HG03159 (cell line): ENCODE measurements at regions not wholly inside any gene's neighbourhood (a gene's known extent, or its start where the extent isn't known, plus 50 kb on each side); places are given as distances from the start of the nearest gene placed in this dataset.
"Not testable (repeated sequence)": the region's sequence is repeated elsewhere in the genome, so short reads cannot be mapped to it uniquely, and the experiment has no call there.

ENCODE experiments used
- ATAC-seq: cut with Tn5 transposase; IDR thresholded peaks from one replicate; pipeline ENCODE4 v1.9.1; 2021; ENCODE audit warnings: mild to moderate bottlenecking, moderate library complexity; ENCODE audit not compliant: unreplicated experiment

DNA sequence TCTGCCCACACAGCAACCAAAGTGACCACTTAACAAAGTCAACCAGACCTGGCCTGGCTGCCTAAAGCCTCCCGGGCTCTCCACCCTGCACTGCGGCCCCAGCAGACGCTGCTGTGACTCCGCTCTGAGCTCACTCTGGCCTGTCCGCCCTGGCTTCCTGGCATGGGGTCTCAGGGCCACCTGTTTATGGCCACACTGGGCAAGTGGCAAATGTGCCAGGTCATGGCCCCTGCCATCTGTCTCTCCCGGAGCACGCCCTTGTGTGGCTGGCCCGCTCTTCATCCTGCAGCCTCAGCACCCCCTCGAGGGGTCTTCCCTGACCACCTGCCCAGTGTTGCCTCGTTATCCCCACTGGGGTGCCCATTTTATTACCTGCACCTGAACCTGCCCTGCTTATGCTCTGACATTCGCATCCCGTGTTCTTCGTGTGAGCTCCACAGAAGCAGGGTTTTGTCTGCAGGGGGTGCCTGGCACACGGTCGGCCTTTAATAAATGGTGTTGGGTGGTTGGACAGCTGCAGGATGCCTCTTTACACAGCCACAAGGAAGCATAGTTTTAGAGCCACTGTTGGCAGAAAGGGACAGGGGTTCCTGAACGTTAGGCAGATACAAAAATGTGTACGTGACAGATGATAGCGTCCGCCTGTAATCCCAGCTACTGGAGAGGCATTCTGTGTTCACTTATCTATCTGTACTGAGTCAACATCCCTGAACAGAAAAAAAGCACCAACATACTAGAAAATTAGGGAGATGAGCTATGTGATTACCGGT is 785.6 kb downstream of the TBC1D22A start:
- no peak for ATAC-seq

DNA sequence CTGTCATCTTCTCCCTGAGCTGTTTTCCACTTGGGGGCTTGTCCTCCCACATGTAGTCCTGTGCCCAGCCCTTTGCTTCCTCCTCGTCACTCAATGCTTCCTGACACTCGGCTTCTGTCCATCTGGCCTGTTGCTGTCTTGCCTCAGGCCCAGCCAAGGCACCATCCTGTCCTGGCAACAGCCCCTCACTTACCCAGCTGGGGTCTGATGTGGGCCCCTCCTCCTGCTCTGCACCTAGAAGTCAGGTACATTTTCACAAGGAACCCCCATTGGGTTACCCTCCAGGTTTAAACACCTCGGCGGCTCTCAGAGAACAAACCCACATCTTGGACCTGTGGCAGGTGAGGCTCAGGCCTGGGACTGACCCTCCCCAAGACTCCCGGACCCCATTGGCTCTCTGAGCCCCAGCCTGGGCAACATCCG is 784.8 kb downstream of the TBC1D22A start:
- no peak for ATAC-seq

DNA sequence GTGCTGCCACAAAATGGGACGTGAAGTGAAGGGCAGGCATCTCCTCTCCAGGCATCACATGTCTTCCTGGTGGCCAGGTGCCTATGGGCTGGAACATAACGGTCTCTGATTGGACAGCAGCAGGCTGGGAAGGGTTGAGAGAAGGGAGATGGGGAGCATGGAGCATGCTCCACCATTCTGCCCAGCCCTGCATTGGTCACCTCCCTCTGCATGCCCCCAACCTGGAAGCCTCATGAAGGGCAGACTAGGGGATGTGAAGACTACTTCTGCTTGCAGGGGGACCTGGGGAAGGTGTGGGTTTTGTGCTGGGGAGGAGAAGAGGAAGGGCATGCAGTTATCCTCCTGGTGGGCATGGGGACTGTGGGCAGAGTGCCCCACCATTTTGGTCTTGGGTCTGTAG is 782.2 kb downstream of the TBC1D22A start:
- ATAC-seq: no peak

DNA sequence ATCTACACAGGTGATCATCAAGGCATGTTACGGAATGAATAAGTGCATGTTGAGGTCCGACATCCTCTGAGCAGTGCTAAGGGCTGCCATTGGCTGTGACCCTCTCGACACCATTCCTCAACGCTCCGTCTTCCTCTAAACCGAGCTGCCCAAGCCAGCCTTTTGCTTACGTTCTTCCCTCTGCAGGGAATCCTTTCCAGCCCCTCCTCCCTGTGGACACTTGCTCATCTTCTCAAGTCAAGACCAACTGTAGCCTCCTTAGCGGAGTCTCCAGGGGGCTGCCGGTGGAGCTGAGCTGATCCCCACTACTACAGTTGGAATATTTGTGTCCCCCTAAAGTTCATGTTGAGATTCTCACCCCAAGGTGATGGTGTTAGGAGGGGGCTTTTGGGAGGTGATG is 781.0 kb downstream of the TBC1D22A start:
- ATAC-seq: no peak

DNA sequence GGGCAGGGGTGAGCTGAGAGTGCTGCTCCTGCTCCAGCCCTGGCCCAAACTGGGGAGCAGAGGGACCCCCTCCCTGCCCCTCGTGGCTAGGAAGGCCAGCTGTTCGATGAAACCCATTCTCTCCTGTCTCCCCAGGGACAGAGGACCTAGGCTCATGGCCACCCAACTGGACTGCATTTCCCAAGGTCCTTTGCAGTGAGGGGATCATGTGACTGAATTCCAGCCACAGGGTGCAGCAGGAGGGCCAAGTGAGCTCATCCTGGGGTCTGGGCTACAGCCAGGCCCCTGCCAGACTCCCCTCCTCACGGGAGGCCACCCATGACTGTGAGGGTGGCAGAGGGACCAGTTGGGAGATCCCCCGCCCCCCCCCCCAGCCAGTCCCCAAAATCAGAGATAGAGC is 777.6 kb downstream of the TBC1D22A start:
- ATAC-seq: no peak

DNA sequence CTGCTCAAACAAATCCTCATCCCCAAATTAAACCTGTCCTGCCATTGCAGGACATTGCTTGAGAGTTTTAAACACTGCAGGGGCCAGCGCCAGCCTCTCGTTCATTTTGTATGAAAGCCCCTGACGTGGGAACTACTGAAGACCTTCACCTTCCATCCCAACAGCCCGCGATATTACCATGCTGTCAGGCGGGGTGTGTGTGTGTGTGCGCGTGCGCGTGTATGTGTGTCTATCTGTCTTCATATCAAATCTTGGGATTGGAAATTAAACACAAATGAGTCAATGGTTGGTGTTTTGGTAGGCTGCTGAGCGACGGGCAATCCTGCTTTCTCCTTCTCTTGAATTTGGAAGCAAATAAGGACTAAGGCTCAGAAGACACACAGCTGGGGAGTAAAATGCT is 776.9 kb downstream of the TBC1D22A start:
- ATAC-seq: no peak

DNA sequence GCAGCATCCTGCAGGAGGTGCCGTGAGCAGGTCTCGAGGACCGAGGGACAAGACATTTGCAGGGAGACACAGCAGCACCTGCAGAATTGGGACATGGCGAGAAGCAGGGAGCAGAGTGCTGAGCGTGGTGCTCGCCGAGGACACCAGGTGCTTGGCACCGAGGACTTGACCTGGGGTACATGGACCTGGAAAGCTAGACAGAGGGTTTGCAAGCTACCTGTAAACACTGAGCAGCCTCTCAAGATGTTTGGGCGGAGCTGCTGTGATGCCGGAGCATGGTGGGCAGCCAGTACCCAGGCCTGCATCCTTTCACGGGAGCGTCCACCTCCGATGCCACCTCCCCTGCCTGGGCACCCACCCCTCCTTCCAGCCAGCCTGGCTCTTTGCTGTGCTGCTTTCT is 773.2 kb downstream of the TBC1D22A start:
- no peak for ATAC-seq

DNA sequence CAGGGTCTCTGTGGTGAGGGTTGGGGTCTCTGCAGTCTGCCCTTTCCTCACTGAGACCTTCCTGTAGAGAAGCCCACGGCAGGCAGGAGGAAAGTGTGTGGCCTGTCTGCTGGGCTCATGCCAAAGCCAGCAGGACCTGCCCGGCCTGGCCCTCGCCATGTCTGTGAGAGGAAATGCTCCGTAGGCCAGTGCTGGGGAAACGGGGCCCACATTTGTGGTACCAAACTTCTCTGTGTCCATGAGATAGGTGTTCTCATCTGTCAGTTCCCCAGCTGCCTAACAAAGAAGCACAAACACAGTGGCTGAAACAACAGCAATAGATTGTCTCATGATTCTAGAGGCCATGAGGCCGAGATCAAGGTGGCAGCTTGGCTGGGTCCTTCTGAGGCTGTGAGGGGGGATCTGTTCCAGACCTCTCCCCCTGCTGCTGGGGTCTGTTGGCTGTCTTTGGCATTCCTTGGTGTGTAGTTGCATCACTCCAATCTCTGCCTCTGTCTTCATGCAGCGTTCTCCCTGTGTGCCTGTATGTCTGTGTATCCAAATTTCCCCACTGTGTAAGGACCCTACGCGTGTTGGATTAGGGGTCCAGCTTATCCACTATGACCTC is 772.5 kb downstream of the TBC1D22A start:
- no peak for ATAC-seq

DNA sequence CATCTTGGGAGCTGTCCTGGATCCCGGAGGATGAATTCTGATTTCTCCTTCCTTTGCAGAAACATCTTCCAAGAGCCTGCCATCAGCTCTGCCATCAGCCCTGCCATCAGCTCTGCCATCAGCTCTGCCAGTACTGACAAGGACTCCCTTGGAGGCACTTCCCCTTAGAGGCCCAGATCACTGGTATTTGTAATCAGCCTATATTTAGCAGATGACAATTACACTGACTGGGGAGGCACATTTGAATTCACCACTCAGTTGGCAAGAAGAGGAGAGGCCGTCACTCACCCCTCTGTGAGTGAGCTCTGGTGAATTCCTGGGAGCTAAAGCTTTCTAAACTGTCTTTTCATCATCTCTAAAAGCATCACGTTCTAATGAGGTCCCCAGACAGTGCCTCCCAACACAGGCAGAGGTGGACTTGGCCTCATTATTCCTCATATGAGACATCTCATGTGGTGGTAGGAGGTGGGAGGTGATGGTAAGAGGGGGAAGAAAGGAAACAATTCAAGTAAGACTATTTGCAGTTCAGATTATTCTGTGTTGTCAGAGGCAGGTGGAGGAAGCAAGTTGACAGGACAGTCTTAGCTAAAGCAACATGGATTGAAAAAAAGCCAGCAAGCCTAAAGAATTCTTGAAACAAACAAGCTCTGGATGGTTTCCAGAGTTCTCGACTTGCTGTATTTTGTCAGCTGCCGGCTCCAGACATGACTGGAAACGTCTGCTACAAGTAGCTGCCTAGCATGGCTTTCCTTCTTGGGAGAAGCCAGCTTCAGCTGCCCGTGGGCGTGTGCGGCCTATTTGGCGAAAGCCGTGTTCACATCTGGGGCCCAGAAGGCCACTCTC is 771.7 kb downstream of the TBC1D22A start:
- no peak for ATAC-seq

DNA sequence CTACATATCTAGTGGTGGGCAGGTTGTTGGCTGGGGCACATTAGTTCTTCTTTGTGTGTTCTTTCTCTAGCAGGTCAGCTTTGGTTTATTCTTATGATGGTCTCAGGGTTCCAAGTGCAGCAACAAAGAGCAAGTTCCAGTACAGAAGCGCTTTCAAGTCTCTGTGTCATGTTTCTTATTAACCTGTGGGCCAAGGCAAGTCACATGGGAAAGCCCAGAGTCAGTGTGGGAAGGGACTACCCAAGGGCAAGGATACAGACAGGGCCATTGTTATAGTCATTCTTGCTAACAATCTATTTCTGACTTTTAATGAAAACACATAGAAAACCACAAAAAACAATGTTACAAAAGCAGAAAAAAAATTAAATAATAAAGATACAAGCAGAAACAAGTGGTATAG is 754.6 kb downstream of the TBC1D22A start:
- no peak for ATAC-seq

DNA sequence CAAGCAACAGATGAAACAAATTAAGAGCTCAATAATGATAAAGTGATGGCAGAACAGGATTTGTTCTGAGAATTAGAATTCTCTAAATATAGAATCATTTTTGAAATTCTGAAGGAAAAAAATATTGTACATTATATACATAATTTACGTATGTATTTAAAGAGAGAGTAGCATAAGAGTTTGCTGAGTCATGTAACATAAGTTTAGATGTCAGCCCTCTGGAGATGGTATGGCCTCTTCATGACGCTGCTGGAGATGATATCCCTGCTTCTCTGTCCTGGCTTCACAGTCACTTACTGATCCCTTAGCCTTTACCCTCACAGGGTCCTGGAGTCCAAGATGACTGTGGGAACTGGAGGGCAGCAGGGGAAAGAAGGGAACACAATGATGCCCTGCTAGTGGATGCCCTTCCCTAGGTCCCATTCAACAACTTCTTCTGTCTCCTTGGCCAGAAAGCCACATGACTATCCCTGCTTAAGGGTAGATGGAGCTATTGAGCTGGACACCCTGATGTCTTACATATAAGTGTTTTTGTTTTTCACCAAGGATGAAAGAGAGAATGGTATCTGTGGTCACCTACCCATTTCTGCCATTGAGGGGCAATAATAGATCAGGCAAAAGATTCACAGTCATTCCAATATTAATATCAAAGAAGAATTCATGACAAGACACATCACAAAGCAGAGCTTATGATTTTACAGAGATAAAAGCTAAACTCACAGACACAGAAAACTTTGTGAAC is 753.1 kb downstream of the TBC1D22A start:
- no peak for ATAC-seq

DNA sequence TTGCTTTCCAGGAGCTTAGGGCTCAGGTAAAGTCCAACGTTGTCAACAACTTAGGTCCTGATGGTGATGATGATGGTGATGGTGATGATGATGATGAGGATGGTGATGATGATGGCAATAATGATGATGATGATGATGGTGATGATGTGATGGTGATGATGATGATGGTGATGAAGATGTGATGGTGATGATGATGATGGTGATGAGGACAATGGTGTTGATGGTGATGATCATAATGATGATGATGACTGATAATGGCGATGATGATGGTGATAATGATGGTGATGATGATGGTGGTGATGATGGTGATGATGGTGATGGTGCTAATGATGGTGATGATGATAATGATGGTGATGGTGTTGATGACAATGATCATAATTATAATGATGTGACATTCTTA is 750.2 kb downstream of the TBC1D22A start:
- ATAC-seq: no peak

DNA sequence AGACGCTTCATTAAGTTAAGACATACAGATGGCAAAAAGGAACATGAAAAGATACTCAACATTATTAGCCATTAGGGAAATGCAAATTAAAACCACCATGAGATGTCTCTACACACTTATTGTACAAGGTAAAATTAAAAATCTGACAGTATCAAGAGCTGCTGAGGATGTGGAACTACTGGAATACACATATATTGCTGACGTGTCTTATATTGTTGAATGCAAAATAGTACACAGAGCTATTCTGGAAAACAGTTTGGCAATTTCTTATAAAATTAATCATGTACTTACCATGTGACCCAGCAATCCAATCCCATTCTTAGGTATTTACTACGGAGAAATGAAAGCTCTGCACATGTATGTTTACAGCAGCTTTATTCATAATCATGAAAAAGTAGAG is 742.5 kb downstream of the TBC1D22A start:
- ATAC-seq: no peak

DNA sequence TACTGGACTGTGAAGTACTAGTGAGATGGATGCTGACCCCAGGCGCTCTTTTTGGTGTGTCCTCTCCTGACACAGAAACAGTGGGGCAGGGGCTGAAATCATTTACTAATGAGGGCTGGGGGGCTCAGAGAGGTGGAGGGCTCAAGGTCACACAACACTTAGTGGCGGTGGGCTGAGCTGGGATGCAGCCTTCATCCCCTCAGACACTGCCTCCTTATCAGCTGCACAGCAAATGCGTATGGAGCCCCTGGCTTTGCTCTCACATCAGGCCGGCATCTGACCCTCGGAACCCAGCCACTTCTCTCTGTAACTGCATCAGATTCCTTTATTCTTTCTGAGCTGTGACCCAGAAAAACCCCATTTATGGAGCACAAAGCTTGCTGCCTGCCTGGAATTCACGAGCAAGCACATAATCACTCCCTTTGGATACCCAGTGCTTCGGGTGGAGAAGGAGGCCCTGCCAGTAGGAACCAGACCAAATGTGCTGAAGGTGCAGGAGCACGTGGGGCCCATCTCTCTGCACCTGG is 736.6 kb downstream of the TBC1D22A start:
- ATAC-seq: no peak

DNA sequence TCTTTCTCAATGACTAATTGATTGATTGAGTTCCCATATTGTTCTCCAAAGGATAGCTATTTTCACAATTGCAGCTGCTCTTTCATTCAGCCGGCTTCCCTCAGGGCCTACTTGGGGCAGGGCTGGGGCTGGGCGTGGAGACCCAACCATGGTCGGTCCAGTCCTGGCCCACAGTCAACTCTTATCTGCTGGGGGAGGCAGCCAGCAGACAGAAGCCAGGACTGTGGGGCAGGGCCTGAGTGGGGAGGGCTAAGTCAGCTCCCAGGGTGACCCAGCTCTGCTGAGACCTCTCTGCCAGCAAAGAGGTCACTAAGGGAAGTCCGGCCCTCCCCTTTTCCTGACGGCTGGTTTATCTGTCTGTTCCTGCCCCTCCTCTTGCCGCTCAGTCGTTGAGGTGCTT is 735.2 kb downstream of the TBC1D22A start:
- ATAC-seq: no peak

DNA sequence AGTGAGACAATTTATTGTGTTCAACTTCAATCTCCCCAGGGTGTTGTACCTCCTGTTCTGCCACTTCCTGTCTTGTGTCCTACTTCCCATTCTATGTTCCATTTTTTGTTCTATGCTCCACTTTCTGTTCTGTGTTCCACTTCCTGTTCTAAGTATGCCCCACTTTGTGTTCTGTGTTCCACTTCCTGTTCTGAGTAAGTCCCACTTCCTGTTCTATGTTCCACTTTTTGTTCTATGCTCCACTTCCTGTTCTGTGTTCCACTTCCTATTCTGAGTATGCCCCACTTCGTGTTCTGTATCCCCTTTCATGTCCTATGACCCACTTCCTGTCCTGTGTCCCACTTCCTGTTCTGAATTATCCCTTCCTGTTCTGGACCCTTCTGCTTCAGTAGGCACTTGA is 732.7 kb downstream of the TBC1D22A start:
- no peak for ATAC-seq

DNA sequence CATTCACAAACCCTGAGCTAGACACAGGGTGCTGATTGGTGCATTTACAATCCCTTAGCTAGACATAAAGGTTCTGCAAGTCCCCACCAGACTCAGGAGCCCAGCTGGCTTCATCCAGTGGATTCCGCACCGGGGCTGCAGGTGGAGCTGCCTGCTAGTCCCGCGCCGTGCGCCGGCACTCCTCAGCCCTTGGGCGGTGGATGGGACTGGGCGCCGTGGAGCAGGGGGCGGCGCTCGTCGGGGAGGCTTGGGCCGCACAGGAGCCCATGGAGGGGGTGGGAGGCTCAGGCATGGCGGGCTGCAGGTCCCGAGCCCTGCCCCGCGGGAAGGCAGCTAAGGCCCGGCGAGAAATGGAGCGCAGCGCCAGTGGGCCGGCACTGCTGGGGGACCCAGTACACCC is 725.7 kb downstream of the TBC1D22A start:
- ATAC-seq: not testable (repeated sequence)

DNA sequence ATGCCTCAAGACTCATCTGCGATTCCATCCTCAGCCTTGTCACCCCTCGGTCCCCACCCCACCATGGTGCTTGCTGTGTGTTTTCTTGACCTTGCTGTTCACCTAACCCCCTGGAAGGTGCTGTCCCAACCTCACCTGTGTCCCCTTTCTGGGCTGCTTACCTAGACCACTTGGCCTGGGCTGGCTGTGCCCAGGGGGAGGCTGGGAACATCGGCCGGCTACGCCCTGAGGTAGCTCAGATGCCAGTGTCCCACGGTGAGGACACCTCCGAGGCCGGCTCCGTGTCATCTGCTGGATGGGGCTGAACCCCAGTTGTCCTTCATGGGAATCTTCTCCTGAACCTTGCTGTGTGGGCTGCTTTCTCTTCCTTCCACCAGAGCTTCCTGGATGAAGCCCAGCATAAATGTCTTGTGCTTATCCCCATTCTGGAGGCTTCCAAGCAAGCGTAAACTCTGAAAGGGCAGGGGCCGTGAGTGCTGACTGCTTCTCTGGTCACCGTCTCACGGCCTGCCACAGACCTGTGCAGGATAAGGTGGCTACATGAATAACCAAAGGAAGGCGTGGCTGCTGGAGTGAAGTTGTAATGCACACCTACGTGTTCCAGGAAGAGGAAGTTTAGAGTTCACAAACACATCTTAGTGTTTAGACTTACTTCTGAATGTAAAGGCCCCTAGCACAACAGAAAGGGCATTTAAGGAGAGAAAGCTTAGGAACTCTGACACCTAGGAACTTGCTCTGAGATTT is 724.3 kb downstream of the TBC1D22A start:
- ATAC-seq: no peak

DNA sequence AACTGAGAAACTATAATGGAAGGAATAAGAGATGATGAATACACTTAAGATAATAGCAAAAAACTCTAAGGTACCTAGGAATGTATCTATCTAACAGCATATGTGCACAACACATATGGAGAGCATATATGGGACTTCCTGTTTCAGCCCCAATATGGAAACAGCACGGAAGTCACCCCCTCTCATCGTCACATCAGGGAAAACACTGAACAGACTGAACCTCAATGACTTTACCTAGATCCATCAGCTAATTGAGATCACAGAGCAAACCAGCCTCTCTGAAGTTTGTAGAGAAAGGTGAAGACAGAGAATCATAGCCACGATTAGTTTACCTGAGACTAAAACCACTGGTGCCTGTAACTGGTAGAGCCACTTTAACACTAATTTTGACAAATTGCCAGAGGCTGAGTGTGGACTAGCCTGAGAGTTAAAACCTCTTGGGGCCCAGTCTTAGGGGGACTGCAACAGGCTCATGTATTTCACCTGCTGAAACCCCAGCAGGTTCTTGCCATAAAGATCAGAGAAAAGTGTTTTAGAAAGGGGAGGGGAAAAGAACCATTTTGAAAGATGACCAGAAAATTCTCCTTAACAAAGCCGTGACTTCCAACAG is 722.6 kb downstream of the TBC1D22A start:
- no peak for ATAC-seq

DNA sequence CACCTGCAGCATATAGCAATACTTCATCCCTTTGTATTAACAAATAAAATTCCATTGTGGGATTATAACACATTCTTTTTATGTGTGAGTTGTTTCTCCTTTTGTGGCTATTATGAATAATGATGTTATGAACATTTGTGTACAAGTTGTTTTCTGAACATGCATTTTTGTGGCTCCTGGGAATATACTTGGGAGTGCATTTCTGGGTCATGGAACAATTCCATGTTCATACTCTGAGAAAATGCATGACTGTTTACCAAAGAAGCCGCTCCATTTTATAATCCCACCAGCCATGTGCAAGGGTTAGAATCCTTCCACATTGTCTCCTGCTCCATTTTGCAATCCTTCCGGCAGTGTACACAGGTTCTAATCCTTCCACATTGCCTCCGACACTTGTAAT is 713.8 kb downstream of the TBC1D22A start:
- no peak for ATAC-seq
